ENCODE measurements at regions not wholly inside any gene's neighbourhood (a gene's known extent, or its start where the extent isn't known, plus 50 kb on each side); places are given as distances from the start of the nearest gene placed in this dataset.

GRCh38 chr10:84005403-84005802, 133.9 kb upstream of the GHITM start:
- no peak for TF ChIP-seq CTCF (IDR thresholded peaks at IDR 0.05; ENCODE audit: insufficient read depth, low read length, poor library complexity, severe bottlenecking)
- TF ChIP-seq EZH2phosphoT487 (conservative IDR thresholded peaks at IDR 0.05; ENCODE audit: low read length), result no peak

Data from SU-DHL-6 (cell line).